Ovary (tissue), 7 donors: ENCODE measurements at regions not wholly inside any gene's neighbourhood (a gene's known extent, or its start where the extent isn't known, plus 50 kb on each side); places are given as distances from the start of the nearest gene placed in this dataset.
"Not testable (repeated sequence)": the region's sequence is repeated elsewhere in the genome, so short reads cannot be mapped to it uniquely, and the experiment has no call there.

Experiments used
- DNase-seq, 5 donors: peaks; one replicate each; pipeline ENCODE4 v3.0.0-alpha.2; 2019 to 2020
- H3K27ac ChIP-seq, 2 donors: fragments of 200-600 bp; one replicate each; pipeline versions ENCODE4 v1.5.1 to v1.8.0; 2019 to 2022
- H3K27me3 ChIP-seq: fragments of 200-600 bp; one replicate; pipeline ENCODE4 v1.8.0; 2022
- H3K36me3 ChIP-seq: fragments of 200-600 bp; sonication (generic); one replicate; pipeline ENCODE4 v1.5.1; 2019
- H3K4me1 ChIP-seq: one replicate; pipeline ENCODE4 v1.8.1; 2013; ENCODE audit warnings: mild to moderate bottlenecking, moderate library complexity; ENCODE audit not compliant: insufficient read depth
- H3K4me3 ChIP-seq: fragments of 200-600 bp; sonication (generic); one replicate; pipeline ENCODE4 v1.5.1; 2017
- H3K9me3 ChIP-seq, 2 donors: fragments of 200-600 bp in 1 of 2; sonication (generic) in 1 of 2; one replicate each; pipeline versions ENCODE4 v1.5.1 to v1.8.1; 2013 to 2019; ENCODE audit warnings: mild to moderate bottlenecking in 1 of 2, moderate library complexity in 1 of 2
- EP300 ChIP-seq: sonication (generic); formaldehyde crosslinking; IDR thresholded peaks from one replicate; pipeline ENCODE4 v1.6.1; 2017; ENCODE audit warnings: antibody characterized with exemption
- POLR2A ChIP-seq: fragments of 450-650 bp; IDR thresholded peaks from one replicate; pipeline ENCODE4 v1.6.1; 2017; ENCODE audit warnings: antibody characterized with exemption, mild to moderate bottlenecking, moderate library complexity
- WGBS, 3 donors: extraction: QIAGEN DNeasy Blood & Tissue Kit in 1 of 3; methylation state at CpG; one replicate each; pipeline versions ENCODE4 v1.1.5 to v1.1.7; 2013 to 2017; 5-methylcytosine and 5-hydroxymethylcytosine counted together
- intact Hi-C, 4 donors: fragments of 100-400 bp; cut with DNase I; formaldehyde crosslinking; loops; one replicate each; pipeline versions ENCODE4 v1.11.0 to v1.15.1; 2022 to 2023
- TF ChIP-seq, protein P1 (sequence below), 3 donors: fragments of 450-650 bp in 2 of 3; fragments of 200-600 bp in 1 of 3; IDR thresholded peaks; one replicate each; pipeline versions ENCODE4 v1.5.1 to v1.8.0; 2016 to 2022; ENCODE audit warnings: antibody characterized with exemption in 3 of 3, mild to moderate bottlenecking in 1 of 3
- donor health status: DM: no; HTN: no; CAD: no; lungs with moderate emphysema.
- donor health status: DM: no; HTN: no; CAD: no.
- donor health status: Bipolar disorder and iron deficiency.
- donor health status: DM: no; HTN: no; CAD: no.
- donor health status: DM: yes; HTN: yes; CAD: no.

- H3K4me3 ChIP-seq = no peak overlapping the region
- H3K4me1 ChIP-seq = no peaks in the 10 kb centered on the region
- intact Hi-C loops = no loop called here
- no peaks in the 10 kb centered on the region for H3K9me3 ChIP-seq
- no peaks in the 10 kb centered on the region for H3K27me3 ChIP-seq
- no peaks in the 10 kb centered on the region for H3K36me3 ChIP-seq
- TF ChIP-seq EP300 (no peak), POLR2A (no peak)
- TF ChIP-seq, protein P1, sequence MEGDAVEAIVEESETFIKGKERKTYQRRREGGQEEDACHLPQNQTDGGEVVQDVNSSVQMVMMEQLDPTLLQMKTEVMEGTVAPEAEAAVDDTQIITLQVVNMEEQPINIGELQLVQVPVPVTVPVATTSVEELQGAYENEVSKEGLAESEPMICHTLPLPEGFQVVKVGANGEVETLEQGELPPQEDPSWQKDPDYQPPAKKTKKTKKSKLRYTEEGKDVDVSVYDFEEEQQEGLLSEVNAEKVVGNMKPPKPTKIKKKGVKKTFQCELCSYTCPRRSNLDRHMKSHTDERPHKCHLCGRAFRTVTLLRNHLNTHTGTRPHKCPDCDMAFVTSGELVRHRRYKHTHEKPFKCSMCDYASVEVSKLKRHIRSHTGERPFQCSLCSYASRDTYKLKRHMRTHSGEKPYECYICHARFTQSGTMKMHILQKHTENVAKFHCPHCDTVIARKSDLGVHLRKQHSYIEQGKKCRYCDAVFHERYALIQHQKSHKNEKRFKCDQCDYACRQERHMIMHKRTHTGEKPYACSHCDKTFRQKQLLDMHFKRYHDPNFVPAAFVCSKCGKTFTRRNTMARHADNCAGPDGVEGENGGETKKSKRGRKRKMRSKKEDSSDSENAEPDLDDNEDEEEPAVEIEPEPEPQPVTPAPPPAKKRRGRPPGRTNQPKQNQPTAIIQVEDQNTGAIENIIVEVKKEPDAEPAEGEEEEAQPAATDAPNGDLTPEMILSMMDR (IDR thresholded peaks at IDR 0.05) = no peak
- DNase-seq = no peak
- 62 to 70% (median 70%) methylated on average over 6 of the region's 6 CpGs for WGBS, 3 donors
- no peak overlapping the region for H3K27ac ChIP-seq
These were observed 1105.5 kb downstream of the TMEM121 start for GRCh38 chr14:106631879-106632278.

GRCh38 chr14:106633721-106634120, 1107.3 kb downstream of the TMEM121 start:
- no peaks in the 10 kb centered on the region for H3K27me3 ChIP-seq
- no peak overlapping the region for H3K27ac ChIP-seq
- 64 to 72% (median 66%) methylated on average over 2 of the region's 2 CpGs for WGBS, 3 donors
- H3K9me3 ChIP-seq = no peaks in the 10 kb centered on the region
- intact Hi-C loops = no loop called here
- no peaks in the 10 kb centered on the region for H3K36me3 ChIP-seq
- H3K4me1 ChIP-seq = no peaks in the 10 kb centered on the region
- DNase-seq = no peak
- no peak overlapping the region for H3K4me3 ChIP-seq
- TF ChIP-seq EP300 = no peak
- no peak for TF ChIP-seq POLR2A
- TF ChIP-seq, protein P1 (IDR thresholded peaks at IDR 0.05) = no peak

DNA sequence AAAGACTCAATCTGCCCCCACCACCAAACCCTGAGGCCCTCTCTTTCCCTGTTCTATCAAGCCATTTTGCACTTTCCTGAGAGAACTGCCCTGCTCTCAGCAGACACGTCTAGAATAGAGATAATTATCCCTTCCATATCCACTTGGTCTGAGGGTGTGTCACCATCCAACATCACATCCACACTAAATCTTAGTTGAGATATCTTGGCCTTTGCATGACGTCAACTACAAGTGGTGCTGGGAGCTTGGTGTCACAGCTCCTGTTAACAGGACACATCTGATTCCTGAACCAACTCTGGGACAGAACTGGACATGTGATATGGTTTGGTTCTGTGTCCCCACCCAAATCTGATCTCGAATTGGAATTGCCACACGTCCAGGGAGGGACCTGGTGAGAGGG, 1109.2 kb downstream of the TMEM121 start:
- H3K4me1 ChIP-seq = no peaks in the 10 kb centered on the region
- no peaks in the 10 kb centered on the region for H3K36me3 ChIP-seq
- no peak overlapping the region for H3K27ac ChIP-seq
- H3K4me3 ChIP-seq = no peak overlapping the region
- WGBS, 3 donors = 14 to 40% (median 27%) methylated on average over 4 of the region's 4 CpGs
- H3K9me3 ChIP-seq = no peaks in the 10 kb centered on the region
- intact Hi-C loops = no loop called here
- TF ChIP-seq EP300 = no peak
- TF ChIP-seq POLR2A = no peak
- TF ChIP-seq, protein P1 (IDR thresholded peaks at IDR 0.05) = no peak
- no peaks in the 10 kb centered on the region for H3K27me3 ChIP-seq
- DNase-seq = no peak

DNA sequence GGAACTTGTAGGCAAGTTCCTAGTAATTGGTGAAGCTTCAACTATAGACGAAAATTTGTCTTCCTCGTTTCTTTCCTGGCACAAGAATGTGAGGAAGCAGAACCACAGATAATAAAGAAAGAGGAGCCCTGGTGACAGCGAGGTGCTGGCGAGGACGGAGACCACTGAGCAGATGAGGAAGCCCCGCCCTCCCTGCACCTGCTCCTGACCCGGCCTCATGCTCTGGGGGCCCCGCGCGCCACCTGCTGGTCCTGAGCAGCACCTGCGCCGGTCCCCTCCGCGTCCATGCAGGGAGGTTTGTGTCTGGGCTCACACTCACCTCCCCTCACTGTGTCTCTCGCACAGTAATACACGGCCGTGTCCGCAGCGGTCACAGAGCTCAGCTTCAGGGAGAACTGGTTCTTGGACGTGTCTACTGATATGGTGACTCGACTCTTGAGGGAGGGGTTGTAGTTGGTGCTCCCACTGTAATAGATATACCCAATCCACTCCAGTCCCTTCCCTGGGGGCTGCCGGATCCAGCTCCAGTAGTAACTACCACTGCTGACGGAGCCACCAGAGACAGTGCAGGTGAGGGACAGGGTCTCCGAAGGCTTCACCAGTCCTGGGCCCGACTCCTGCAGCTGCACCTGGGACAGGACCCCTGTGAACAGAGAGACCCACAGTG, 1112.5 kb downstream of the TMEM121 start:
- H3K4me3 ChIP-seq, H3K27me3 ChIP-seq, DNase-seq, intact Hi-C loops, H3K9me3 ChIP-seq, H3K36me3 ChIP-seq, H3K27ac ChIP-seq, H3K4me1 ChIP-seq: not testable (repeated sequence)
- 46 to 55% (median 54%) methylated on average over 9 to 25 of the region's 25 CpGs for WGBS, 3 donors

GRCh38 chr14:106642090-106642489, 1115.7 kb downstream of the TMEM121 start:
- WGBS, 3 donors = 17 to 30% (median 29%) methylated on average over 7 of the region's 7 CpGs
- Histone ChIP-seq H3K36me3 (no peaks in the 10 kb centered on the region), H3K4me1 (no peaks in the 10 kb centered on the region), H3K27ac (no peak overlapping the region), H3K9me3 (no peaks in the 10 kb centered on the region), H3K27me3 (no peaks in the 10 kb centered on the region), H3K4me3 (no peak overlapping the region)
- TF ChIP-seq EP300 = no peak
- TF ChIP-seq, protein P1 (IDR thresholded peaks at IDR 0.05) = no peak
- TF ChIP-seq POLR2A = no peak
- intact Hi-C loops = no loop called here
- DNase-seq = no peak

DNA sequence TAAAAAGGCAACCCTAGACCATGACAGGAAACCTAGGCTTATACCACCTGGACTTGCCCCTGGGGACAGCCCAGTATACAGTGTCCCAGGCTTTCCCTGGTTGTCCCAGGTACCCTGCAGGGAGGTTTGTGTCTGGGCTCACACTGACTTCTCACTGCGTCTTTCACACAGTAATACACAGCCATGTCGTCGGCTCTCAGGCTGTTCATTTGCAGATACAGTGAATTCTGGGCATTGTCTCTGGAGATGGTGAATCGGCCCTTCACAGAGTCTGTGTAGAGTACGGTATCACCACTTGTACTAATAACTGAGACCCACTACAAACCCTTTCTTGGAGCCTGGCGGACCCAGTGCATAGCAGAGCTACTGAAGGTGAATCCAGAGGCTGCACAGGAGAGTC, 1116.6 kb downstream of the TMEM121 start:
- H3K27ac ChIP-seq, H3K36me3 ChIP-seq, H3K9me3 ChIP-seq, H3K4me1 ChIP-seq, H3K27me3 ChIP-seq, DNase-seq, intact Hi-C loops, H3K4me3 ChIP-seq: not testable (repeated sequence)
- WGBS, 3 donors = 44 to 71% (median 62%) methylated on average over 6 of the region's 6 CpGs

DNA sequence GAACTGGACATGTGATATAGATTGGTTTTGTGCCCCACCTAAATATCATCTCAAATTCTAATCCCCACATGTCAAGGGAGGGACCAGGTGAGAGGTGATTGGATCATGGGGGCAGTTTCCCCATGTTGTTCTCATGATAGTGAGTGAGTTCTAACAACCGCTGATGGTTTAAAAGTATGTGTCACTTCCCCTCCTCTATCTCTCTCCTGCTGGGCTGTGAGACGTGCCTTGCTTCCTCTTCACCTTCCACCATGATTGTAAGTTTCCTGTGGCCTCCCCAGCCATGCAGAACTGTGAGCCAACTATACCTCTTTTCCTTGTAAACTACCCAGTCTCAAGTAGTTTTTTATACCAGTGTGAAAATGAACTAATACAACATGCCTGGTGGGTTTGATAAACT, 1122.5 kb downstream of the TMEM121 start:
- H3K4me1 ChIP-seq, DNase-seq, H3K36me3 ChIP-seq, intact Hi-C loops, H3K9me3 ChIP-seq, H3K27me3 ChIP-seq, H3K4me3 ChIP-seq, H3K27ac ChIP-seq: not testable (repeated sequence)
- WGBS, 3 donors = 19 to 28% (median 26%) methylated on average over 2 of the region's 2 CpGs
